GM12865 (cell line): ENCODE measurements at regions not wholly inside any gene's neighbourhood (a gene's known extent, or its start where the extent isn't known, plus 50 kb on each side); places are given as distances from the start of the nearest gene placed in this dataset.

ENCODE experiments used
- DNase-seq: peaks from one replicate; pipeline ENCODE4 v3.0.0; 2010; ENCODE audit warnings: low read depth
- H3K4me3 ChIP-seq: 2 replicates; pipeline ENCODE4 v1.5.1; 2011; ENCODE audit warnings: mild to moderate bottlenecking, low read depth, low read length, control low read depth
- CTCF ChIP-seq: IDR thresholded peaks from 2 replicates; pipeline ENCODE4 v1.5.1; 2011; ENCODE audit warnings: low read length, control low read depth, low read depth, inconsistent platforms; ENCODE audit not compliant: insufficient read depth; ENCODE audit errors: missing control alignments

- no peak for DNase-seq
- no peak for TF ChIP-seq CTCF
- H3K4me3 ChIP-seq: no peak overlapping the region
These were observed 137.0 kb upstream of the SEMA3A start for GRCh38 chr7:84331616-84332015.

- no peak overlapping the region for H3K4me3 ChIP-seq
- no peak for TF ChIP-seq CTCF
- DNase-seq: no peak
These were observed 134.0 kb upstream of the SEMA3A start for GRCh38 chr7:84328571-84328970.

- H3K4me3 ChIP-seq: no peak overlapping the region
- no peak for TF ChIP-seq CTCF
- no peak for DNase-seq
These were observed 129.6 kb upstream of the SEMA3A start for GRCh38 chr7:84324136-84324630.

- no peak overlapping the region for H3K4me3 ChIP-seq
- DNase-seq: no peak
- TF ChIP-seq CTCF: no peak
These were observed 122.9 kb upstream of the SEMA3A start for GRCh38 chr7:84317536-84317935.

- no peak overlapping the region for H3K4me3 ChIP-seq
- no peak for DNase-seq
- TF ChIP-seq CTCF: no peak
These were observed 119.7 kb upstream of the SEMA3A start for GRCh38 chr7:84314263-84314662.

- no peak for DNase-seq
- no peak overlapping the region for H3K4me3 ChIP-seq
- TF ChIP-seq CTCF: no peak
These were observed 109.8 kb upstream of the SEMA3A start for GRCh38 chr7:84304407-84304806.

GRCh38 chr7:84302949-84303348, 108.4 kb upstream of the SEMA3A start:
- H3K4me3 ChIP-seq: no peak overlapping the region
- DNase-seq: no peak
- TF ChIP-seq CTCF: no peak
